ENCODE measurements at regions not wholly inside any gene's neighbourhood (a gene's known extent, or its start where the extent isn't known, plus 50 kb on each side); places are given as distances from the start of the nearest gene placed in this dataset.
"Not testable (repeated sequence)": the region's sequence is repeated elsewhere in the genome, so short reads cannot be mapped to it uniquely, and the experiment has no call there.

- not testable (repeated sequence) for TF ChIP-seq CTCF (IDR thresholded peaks at IDR 0.05; ENCODE audit: low read length); EZH2 (optimal IDR thresholded peaks at IDR 0.05; ENCODE audit: low read depth, low read length); EZH2phosphoT487 (IDR thresholded peaks at IDR 0.05; ENCODE audit: low read length)
These were observed 217.9 kb downstream of the SPATA31A1 start for GRCh38 chr9:39573024-39574022.
